Breast epithelium (tissue), 3 donors: ENCODE measurements at regions not wholly inside any gene's neighbourhood (a gene's known extent, or its start where the extent isn't known, plus 50 kb on each side); places are given as distances from the start of the nearest gene placed in this dataset.
"Not testable (repeated sequence)": the region's sequence is repeated elsewhere in the genome, so short reads cannot be mapped to it uniquely, and the experiment has no call there.

Experiments used
- CTCF ChIP-seq, 3 donors: fragments of 450-650 bp; IDR thresholded peaks; one replicate each; pipeline ENCODE4 v1.5.1; 2016 to 2017; ENCODE audit warnings: antibody characterized with exemption in 3 of 3, mild to moderate bottlenecking in 3 of 3, moderate library complexity in 3 of 3
- POLR2AphosphoS5 ChIP-seq, 3 donors: sonication (generic); formaldehyde crosslinking; IDR thresholded peaks; one replicate each; pipeline ENCODE4 v1.6.1; 2017; ENCODE audit warnings: antibody characterized with exemption in 3 of 3

- not testable (repeated sequence) for TF ChIP-seq CTCF, POLR2AphosphoS5 (IDR thresholded peaks at IDR 0.05)
Measured at GRCh38 chr14:105672450-105673200, 146.2 kb downstream of the TMEM121 start.
